ENCODE measurements at regions not wholly inside any gene's neighbourhood (a gene's known extent, or its start where the extent isn't known, plus 50 kb on each side); places are given as distances from the start of the nearest gene placed in this dataset.
"Not testable (repeated sequence)": the region's sequence is repeated elsewhere in the genome, so short reads cannot be mapped to it uniquely, and the experiment has no call there.

GRCh38 chr13:85186356-85187045 is 612.7 kb downstream of the SLITRK6 start:
- no peak for DNase-seq

GRCh38 chr13:85174291-85174690 is 624.9 kb downstream of the SLITRK6 start:
- DNase-seq: no peak

- no peak for DNase-seq
Observed at GRCh38 chr13:85170372-85170771, 628.8 kb downstream of the SLITRK6 start.

- no peak for DNase-seq
Observed at GRCh38 chr13:85166891-85167290, 632.3 kb downstream of the SLITRK6 start.

GRCh38 chr13:85163063-85163462 is 636.2 kb downstream of the SLITRK6 start:
- no peak for DNase-seq

DNA sequence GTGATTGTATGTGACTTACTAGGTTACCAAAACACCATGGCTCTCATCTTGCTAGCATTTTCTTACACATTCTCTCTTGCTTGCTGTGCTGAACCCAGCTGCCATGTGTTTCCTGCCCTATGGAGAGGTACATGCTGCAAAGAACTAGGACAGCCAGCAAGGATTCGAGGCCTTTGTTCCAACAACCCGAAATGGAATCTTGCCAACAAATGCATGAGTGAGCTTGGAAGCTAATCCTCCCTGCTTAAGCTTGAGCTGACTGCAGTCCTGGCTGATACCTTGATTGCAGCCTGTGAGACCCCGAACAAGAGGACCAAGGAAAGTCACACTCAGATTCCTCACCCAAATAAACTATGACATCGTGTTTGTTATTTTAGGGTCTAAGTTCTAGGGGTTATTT is 651.2 kb downstream of the SLITRK6 start:
- no peak for DNase-seq

- no peak for DNase-seq
Observed at GRCh38 chr13:85142351-85142927, 656.8 kb downstream of the SLITRK6 start.

DNA sequence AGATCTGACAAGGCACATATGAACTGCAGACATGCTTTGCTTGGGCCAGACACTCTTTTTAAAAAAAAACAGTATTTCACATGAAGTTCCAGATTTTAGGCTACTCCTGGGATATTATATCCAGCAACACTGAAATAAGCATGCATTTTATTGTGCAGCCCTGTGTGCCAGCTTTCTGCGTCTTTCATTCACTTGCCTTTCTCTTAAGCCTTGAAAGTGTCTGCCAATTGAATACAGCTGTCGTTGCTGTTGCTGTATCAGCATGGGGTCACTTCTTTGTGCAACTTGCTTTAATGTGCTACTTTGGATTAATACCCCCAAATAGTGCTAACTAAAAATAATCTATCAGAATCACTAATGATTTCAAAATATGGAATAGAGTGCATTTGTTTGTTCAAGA is 657.8 kb downstream of the SLITRK6 start:
- no peak for DNase-seq

GRCh38 chr13:85140192-85140591 is 659.0 kb downstream of the SLITRK6 start:
- no peak for DNase-seq

GRCh38 chr13:85137516-85137915 is 661.7 kb downstream of the SLITRK6 start:
- DNase-seq: no peak

DNA sequence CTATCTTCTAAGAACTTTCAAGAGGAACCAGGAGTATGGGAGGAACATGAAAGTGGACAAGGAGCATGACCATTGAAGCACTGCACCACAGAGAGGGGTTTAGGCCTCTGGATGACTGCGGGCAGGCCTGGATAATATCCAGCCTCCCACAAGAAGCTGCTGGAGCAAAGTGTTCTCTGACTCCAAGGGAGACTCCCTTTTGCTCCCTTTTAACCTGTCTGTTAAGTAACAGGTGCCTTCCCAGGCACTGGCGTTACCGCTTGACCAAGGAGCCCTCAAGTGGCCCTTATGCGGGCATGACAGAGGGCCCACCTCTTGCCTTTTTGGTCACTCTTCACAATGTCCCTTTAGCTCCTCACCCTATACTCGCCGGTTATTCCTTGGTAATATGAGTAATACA is 666.2 kb downstream of the SLITRK6 start:
- no peak for DNase-seq

DNA sequence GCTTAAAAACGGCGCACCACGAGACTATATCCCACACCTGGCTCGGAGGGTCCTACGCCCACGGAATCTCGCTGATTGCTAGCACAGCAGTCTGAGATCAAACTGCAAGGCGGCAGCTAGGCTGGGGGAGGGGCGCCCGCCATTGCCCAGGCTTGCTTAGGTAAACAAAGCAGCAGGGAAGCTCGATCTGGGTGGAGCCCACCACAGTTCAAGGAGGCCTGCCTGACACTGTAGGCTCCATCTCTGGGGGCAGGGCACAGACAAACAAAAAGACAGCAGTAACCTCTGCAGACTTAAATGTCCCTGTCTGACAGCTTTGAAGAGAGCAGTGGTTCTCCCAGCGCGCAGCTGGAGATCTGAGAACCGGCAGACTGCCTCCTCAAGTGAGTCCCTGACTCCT is 675.7 kb downstream of the SLITRK6 start:
- DNase-seq: not testable (repeated sequence)

- no peak for DNase-seq
Observed at GRCh38 chr13:85108356-85108755, 690.9 kb downstream of the SLITRK6 start.

DNA sequence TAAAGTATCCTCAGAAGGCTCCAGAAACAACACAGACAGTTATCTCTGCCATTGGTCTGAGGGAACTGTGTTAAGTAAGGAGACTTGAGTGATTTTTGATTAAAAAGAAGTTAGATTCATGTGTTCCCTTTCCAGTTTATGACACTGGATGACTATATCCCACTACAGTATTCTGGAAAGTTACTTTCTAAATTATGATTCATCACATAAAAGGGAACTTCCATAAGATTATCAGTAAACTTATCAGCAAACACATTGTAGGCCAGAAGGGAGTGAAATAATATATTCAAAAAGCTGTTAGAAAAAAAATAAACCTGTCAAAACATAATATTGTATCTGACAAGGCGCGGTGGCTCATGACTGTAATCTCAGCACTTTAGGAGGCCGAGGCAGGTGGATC is 700.0 kb downstream of the SLITRK6 start:
- no peak for DNase-seq

DNA sequence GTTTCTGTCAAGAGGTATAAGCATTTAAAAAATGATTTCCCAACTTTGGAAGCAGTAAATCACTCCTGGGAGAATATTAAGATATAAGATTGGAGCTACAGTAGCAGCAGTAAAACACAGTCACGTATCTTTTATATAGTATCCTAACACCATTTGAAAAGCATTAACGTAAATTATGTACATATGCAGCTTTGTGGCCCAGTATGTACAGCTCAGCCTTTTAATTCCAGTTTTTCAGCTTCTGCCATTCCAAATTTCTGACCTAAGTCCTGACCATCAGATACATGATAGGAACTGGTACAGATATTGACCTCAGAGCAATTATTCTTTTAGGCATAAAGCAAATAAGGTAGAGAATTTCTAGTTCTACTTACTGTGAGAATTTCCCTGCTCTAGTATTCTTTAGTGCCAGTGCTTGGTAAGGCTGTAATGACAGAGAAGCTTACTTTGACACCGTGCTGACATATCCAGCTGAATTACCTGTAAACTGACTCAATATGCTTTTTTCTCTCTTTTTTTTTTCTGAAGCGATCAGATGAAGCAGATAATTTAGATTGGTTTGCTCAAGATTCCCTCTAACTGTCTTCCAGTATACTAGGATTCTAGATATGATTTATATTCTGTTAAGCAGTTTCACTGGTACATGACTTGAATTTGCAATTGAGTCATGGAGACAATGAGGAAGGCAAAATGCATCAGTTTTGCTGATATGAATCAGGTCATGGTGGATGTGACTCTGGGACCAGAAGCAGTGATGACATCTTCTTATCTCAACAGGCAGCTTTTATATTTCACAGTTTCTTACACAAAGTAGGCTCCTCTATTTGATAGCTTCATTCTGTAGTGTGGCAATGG is 703.6 kb downstream of the SLITRK6 start:
- DNase-seq: no peak

DNA sequence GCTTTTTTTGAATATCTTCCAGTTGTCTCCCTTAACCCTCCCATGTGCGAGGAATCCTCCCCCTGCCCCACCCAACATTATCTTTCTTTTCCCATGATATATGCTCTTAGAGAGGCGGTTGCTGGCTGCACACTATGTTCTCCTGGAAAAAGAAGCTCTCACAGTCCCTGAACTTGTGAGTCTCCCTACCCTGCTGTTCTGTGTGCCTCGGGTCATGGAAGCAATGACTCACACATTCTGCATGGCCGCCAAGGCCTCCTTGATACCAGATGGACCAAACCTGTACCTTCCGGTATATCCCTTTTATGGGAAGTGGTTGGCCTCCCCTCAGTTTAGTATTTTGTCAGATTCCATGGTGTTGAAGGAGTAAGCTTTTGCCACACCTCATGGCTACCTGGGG is 705.4 kb downstream of the SLITRK6 start:
- DNase-seq: no peak

DNA sequence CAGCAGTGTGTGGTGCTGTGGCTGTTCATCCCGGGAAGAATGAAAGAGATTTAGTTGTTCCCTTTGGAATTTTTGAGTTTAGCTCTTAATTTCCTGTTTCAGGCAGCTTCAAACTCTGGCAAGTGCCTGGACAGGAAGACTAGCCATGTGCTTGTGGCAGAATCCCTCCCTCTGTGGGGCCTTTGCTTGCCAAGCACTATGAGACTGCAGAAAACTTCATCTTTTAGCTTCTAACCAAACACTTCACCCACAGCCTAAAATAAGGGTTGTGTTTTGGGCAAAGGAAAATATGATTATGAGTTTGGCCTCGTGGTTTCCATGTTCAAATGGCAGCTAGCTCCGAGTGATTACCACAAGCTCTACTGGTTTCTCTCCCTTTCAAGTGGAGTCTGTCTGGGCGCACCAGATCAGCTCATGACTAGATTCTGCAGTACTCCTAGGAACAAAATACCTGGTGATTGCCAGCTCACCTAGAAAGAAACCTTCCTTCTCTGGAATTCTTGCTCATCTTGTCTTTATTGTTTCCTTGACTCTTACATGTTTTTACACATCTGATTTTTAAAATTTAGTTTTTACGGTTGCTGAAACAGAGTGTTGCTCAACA is 707.5 kb downstream of the SLITRK6 start:
- no peak for DNase-seq

- no peak for DNase-seq
Observed at GRCh38 chr13:85089186-85089585, 710.0 kb downstream of the SLITRK6 start.

DNA sequence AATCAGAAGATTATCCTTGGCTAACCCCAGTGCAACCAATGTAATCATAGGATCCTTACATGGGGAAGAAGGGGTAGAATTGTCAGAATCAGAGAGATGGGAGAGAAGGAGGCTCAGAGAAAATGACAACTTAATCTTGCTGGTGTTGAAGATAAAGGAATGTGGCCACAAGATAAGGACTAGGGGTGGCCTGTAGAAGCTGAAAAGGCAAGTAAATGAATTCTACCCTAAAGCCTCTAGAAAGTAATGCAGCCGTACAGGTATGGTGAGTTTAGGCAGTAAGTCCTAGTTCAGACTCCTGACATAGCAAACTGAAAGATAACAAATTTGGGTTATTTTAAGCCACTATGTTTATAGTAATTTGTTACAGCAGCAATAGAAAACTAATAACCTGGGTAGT is 718.5 kb downstream of the SLITRK6 start:
- no peak for DNase-seq

DNA sequence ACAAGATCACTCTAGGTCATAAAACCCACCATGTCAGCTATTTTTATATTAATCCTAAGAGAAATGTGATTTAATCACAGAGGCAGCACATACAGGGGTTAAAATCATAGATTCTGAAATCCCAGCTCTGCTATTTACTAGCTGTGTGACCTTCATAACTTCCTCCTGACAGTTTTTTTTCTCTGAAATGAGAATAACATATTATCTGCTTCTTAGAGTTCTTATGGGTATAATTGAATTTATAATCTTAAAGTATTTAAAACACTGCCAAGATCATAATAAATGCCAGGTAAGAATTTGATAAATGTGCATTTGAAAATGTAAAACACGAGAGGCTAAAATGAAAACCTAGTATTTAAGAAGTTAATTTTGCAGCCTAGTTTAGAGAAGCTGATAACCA is 722.9 kb downstream of the SLITRK6 start:
- no peak for DNase-seq

DNA sequence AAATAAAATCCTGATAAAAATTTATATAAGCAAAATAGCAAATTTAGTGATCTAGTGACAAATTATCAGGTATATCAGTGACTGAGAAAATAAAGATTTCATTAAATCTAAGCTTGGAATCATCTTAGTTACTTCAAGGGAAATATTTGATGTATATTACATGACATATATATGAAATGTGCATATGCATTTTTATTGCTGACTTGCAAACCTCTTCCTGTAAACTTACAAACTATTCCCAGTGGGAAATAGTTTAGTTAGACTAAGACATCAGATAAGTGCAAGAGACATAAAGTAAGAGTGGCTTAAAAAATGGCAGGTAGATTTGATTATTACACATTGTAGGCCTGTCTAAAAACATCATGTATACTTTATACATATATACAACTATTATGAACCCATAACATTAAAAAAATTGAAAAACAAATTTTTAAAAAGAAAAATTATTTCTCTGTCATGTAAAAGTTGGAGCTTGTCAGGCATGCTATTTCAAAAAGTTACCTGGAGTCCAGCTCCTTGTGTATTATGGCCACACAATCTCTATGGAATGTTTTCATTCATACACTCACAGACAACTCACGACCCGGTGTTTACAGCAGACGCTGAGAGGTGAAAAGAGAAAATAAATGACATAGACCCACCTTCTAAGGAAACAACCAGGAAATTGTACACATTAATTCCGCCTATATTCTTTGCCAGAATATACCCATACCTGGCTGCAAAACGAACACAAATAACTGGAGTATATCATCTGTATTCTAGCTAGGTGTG is 724.5 kb downstream of the SLITRK6 start:
- DNase-seq: no peak

DNA sequence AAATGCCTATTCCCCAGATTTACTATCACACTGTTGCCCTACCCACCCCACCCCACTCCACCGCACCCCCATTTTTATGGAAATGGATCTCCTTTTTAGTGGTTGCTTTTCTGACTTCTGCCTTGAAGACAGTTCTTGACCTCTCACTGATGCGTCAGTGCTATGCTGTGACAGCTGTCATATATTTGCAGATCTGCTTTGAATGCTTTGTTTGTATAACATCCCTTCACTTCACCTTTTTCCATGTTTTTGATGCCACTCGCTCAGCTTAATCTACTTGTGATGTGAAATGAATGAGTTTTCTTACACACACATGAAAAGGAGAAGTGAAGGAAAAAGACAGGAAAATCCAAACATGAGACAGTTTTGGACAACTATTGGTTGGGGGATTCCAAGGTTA is 731.0 kb downstream of the SLITRK6 start:
- DNase-seq: no peak

- no peak for DNase-seq
Observed at GRCh38 chr13:85040215-85040614, 759.0 kb downstream of the SLITRK6 start.
